ENCODE measurements at regions not wholly inside any gene's neighbourhood (a gene's known extent, or its start where the extent isn't known, plus 50 kb on each side); places are given as distances from the start of the nearest gene placed in this dataset.

DNA sequence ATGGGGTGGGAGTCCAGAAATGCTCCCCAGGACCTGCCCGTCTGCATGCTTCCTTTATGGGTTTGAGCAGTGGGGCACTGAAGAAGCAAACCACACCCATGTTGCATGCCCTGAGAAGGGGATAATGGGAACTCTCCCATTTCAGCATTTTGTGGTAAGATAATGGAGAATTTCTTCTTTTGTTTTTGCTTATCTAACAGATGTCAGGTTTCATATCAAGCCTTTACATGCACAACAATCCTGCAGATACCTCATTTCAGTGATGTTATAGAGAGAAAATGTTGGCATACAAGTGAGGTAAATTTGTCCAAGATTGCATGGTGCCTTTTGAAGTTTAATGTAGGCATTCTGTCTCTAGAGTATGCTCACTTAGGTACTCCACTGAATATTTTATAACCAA, 177.0 kb downstream of the ALX1 start:
- TF ChIP-seq POLR2A (IDR thresholded peaks at IDR 0.05; ENCODE audit: low read length) (no peak), GATA1 (IDR thresholded peaks at IDR 0.05; ENCODE audit: low read depth, low read length) (no peak)
